GM12878 (cell line): ENCODE measurements at regions not wholly inside any gene's neighbourhood (a gene's known extent, or its start where the extent isn't known, plus 50 kb on each side); places are given as distances from the start of the nearest gene placed in this dataset.
"Not testable (repeated sequence)": the region's sequence is repeated elsewhere in the genome, so short reads cannot be mapped to it uniquely, and the experiment has no call there.

Source experiments
- ATAC-seq: fragments of 200-7000 bp; cut with Tn5 transposase; 3 replicates; pipeline ENCODE4 v1.9.1; 2020; ENCODE audit warnings: mild to moderate bottlenecking, moderate library complexity
- BruUV-seq: library from RNA; stranded (reverse); fragments of 400-500 nt; replicated peaks from 2 replicates; lab custom pipeline; 2021; lab: Mats Ljungman, UMichigan
- CTCF ChIA-PET: fragments of 300-600 bp; sonication (Branson Sonifier 250); formaldehyde crosslinking; extraction: SDS; loops from one replicate; lab custom pipeline; 2021; ENCODE audit warnings: inconsistent platforms; lab: Yijun Ruan, JAX
- POLR2A ChIA-PET: fragments of 350-600 bp; formaldehyde crosslinking; extraction: SDS; loops from one replicate; lab custom pipeline; 2021; ENCODE audit warnings: inconsistent platforms; lab: Charles Lee
- RAD21 ChIA-PET: fragments of 300-600 bp; sonication (Branson Sonifier 250); formaldehyde crosslinking; loops from one replicate; lab custom pipeline; 2023; ENCODE audit warnings: antibody characterized with exemption; ENCODE audit not compliant: unreplicated experiment; lab: Charles Lee
- SMC1A ChIA-PET: fragments of 300-600 bp; sonication (Branson Sonifier 250); formaldehyde crosslinking; loops from one replicate; lab custom pipeline; 2023; ENCODE audit not compliant: unreplicated experiment, uncharacterized antibody; lab: Charles Lee
- DNase-seq: peaks from one replicate; pipeline ENCODE4 v3.0.0-alpha.2; 2011; ENCODE audit warnings: low read depth, low spot score
- FAIRE-seq: peaks from 3 replicates; lab custom pipeline; 2011; peaks lifted over from hg19 to GRCh38; lab: Jason Lieb, UNC
- H2AFZ ChIP-seq: 2 replicates; pipeline ENCODE4 v1.6.0; 2011; ENCODE audit warnings: low read depth, low read length, control low read depth; ENCODE audit not compliant: control insufficient read depth
- H3K27ac ChIP-seq: 2 replicates; pipeline ENCODE4 v1.5.1; 2011; ENCODE audit warnings: control low read depth; ENCODE audit not compliant: control insufficient read depth, insufficient read depth
- H3K27me3 ChIP-seq, 2 experiments: replicated peaks in 1 of 2; 2 replicates each; pipeline versions ENCODE4 v1.6.0 to v1.6.1; 2011; ENCODE audit warnings: low read length in 1 of 2; ENCODE audit not compliant: control insufficient read depth in 2 of 2, insufficient read depth in 2 of 2
- H3K36me3 ChIP-seq, 2 experiments: 2 replicates each; pipeline ENCODE4 v1.5.1; 2011; ENCODE audit warnings: low read length in 1 of 2; ENCODE audit not compliant: control insufficient read depth in 2 of 2, insufficient read depth in 2 of 2
- H3K4me1 ChIP-seq: 2 replicates; pipeline ENCODE4 v1.6.1; 2011; ENCODE audit warnings: mild to moderate bottlenecking, low read length, moderate library complexity, mixed read lengths; ENCODE audit not compliant: control insufficient read depth, insufficient read depth
- H3K4me2 ChIP-seq: 2 replicates; pipeline ENCODE4 v1.6.0; 2011; ENCODE audit warnings: control low read depth; ENCODE audit not compliant: control insufficient read depth, insufficient read depth
- H3K4me3 ChIP-seq: fragments of 200-600 bp; sonication (generic); 2 replicates; pipeline ENCODE4 v1.5.1; 2016
- H3K79me2 ChIP-seq: 2 replicates; pipeline ENCODE4 v1.6.0; 2011; ENCODE audit warnings: low read length; ENCODE audit not compliant: control insufficient read depth, insufficient read depth
- H3K9ac ChIP-seq: 2 replicates; pipeline ENCODE4 v1.8.0; 2011; ENCODE audit warnings: low read length, control low read depth, mixed read lengths; ENCODE audit not compliant: control insufficient read depth, insufficient read depth
- H3K9me3 ChIP-seq: replicated peaks from 3 replicates; pipeline ENCODE4 v1.5.1; 2011; ENCODE audit warnings: mild to moderate bottlenecking, low read length; ENCODE audit not compliant: control insufficient read depth, insufficient read depth
- H4K20me1 ChIP-seq: 2 replicates; pipeline ENCODE4 v1.6.0; 2011; ENCODE audit not compliant: control insufficient read depth, insufficient read depth
- HSF1 ChIP-seq: fragments of 150-350 bp; IDR thresholded peaks from 2 replicates; pipeline ENCODE4 v1.6.1; 2014; ENCODE audit warnings: mild to moderate bottlenecking, low read depth, low read length
- IRF4 ChIP-seq: IDR thresholded peaks from 2 replicates; pipeline ENCODE4 v1.6.1; 2011; ENCODE audit warnings: low read depth, low read length
- TCF3 ChIP-seq: IDR thresholded peaks from 2 replicates; pipeline ENCODE4 v1.6.1; 2012; ENCODE audit warnings: low read depth, mild to moderate bottlenecking, low read length, borderline replicate concordance; ENCODE audit not compliant: insufficient read depth
- YY1 ChIP-seq: IDR thresholded peaks from 2 replicates; pipeline ENCODE4 v1.6.1; 2011; ENCODE audit warnings: low read depth, mild to moderate bottlenecking, low read length
- WGBS: methylation state at CpG from one replicate; pipeline ENCODE4 v1.1.6; 2016; ENCODE audit warnings: low lambda C conversion rate; ENCODE audit not compliant: insufficient replicate concordance, insufficient coverage; ENCODE audit errors: missing lambda C conversion rate; 5-methylcytosine and 5-hydroxymethylcytosine counted together
- in situ Hi-C: fragments of 300-500 bp; cut with MboI; formaldehyde crosslinking; loops from 9 replicates; pipeline ENCODE4 v1.14.3; 2018; ENCODE audit warnings: mixed read lengths
- intact Hi-C: fragments of 100-400 bp; cut with micrococcal nuclease; formaldehyde crosslinking; loops from one replicate; pipeline ENCODE4 v1.14.2; 2022; ENCODE audit not compliant: unreplicated experiment

- Histone ChIP-seq H3K27ac (no peak overlapping the region), H3K36me3 (no peaks in the 10 kb centered on the region), H3K27me3 (peaks cover 0 to 3% of the 10 kb centered on the region in 2 experiments; a peak in 1 of 4 replicates), H3K4me1 (no peaks in the 10 kb centered on the region), H3K9ac (no peak overlapping the region), H3K4me2 (no peak overlapping the region), H3K9me3 (no peaks in the 10 kb centered on the region; the same call in 2 of the 3 replicates), H3K4me3 (no peak overlapping the region), H4K20me1 (no peaks in the 10 kb centered on the region), H2AFZ (no peak overlapping the region), H3K79me2 (no peaks in the 10 kb centered on the region)
- in situ Hi-C loops (no loop called here), intact Hi-C loops (no loop called here)
- DNase-seq (no peak), ATAC-seq (no peak), FAIRE-seq (no peak)
- RAD21 ChIA-PET = no interaction called here
- SMC1A ChIA-PET = no interaction called here
- BruUV-seq = no TSS peak
- TF ChIP-seq YY1 = no peak
- no peak for TF ChIP-seq TCF3
- TF ChIP-seq HSF1 = no peak
- TF ChIP-seq IRF4 = no peak
- POLR2A ChIA-PET = no interaction called here
- CTCF ChIA-PET = interaction anchor here (0.5 kb wide), 1 partner anchor 843 kb away, joined by 3 read pairs; no protein-coding TSS in a partner anchor
- 25% methylated on average over 2 of the region's 2 CpGs for WGBS
Measured at GRCh38 chr1:209123601-209124000, 459.9 kb upstream of the CAMK1G start.

GRCh38 chr1:209129091-209129490 is 454.4 kb upstream of the CAMK1G start:
- ATAC-seq, H3K9ac ChIP-seq, H3K4me2 ChIP-seq, in situ Hi-C loops, FAIRE-seq, SMC1A ChIA-PET, H3K79me2 ChIP-seq, H3K9me3 ChIP-seq, DNase-seq, H3K36me3 ChIP-seq, BruUV-seq, intact Hi-C loops, POLR2A ChIA-PET, H3K4me1 ChIP-seq, RAD21 ChIA-PET, H3K4me3 ChIP-seq, CTCF ChIA-PET, H3K27ac ChIP-seq, H3K27me3 ChIP-seq, H2AFZ ChIP-seq, H4K20me1 ChIP-seq: not testable (repeated sequence)
- no CpG with 5 or more reads among the region's 32 CpGs for WGBS
